ENCODE measurements at regions not wholly inside any gene's neighbourhood (a gene's known extent, or its start where the extent isn't known, plus 50 kb on each side); places are given as distances from the start of the nearest gene placed in this dataset.
A peak's percentile ranks its signal among the peaks of the same experiment; 100 is the strongest.

GRCh38 chr7:37504801-37505200 is 56.1 kb upstream of the ELMO1 start:
- no peak for TF ChIP-seq POLR2AphosphoS5 (IDR thresholded peaks at IDR 0.05; ENCODE audit: insufficient read depth in 1 of 2, low read depth in 1 of 2)
- TF ChIP-seq, protein P1, sequence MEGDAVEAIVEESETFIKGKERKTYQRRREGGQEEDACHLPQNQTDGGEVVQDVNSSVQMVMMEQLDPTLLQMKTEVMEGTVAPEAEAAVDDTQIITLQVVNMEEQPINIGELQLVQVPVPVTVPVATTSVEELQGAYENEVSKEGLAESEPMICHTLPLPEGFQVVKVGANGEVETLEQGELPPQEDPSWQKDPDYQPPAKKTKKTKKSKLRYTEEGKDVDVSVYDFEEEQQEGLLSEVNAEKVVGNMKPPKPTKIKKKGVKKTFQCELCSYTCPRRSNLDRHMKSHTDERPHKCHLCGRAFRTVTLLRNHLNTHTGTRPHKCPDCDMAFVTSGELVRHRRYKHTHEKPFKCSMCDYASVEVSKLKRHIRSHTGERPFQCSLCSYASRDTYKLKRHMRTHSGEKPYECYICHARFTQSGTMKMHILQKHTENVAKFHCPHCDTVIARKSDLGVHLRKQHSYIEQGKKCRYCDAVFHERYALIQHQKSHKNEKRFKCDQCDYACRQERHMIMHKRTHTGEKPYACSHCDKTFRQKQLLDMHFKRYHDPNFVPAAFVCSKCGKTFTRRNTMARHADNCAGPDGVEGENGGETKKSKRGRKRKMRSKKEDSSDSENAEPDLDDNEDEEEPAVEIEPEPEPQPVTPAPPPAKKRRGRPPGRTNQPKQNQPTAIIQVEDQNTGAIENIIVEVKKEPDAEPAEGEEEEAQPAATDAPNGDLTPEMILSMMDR (IDR thresholded peaks at IDR 0.05): no peak
- no peak for TF ChIP-seq POLR2A (IDR thresholded peaks at IDR 0.05)
- DNase-seq (ENCODE audit: extremely low spot score in 2 of 2): no peak
- Histone ChIP-seq H3K9me3 (no peaks in the 10 kb centered on the region), H3K27me3 (no peaks in the 10 kb centered on the region), H3K4me3 (no peak overlapping the region), H3K27ac (no peak overlapping the region), H3K4me1 (no peaks in the 10 kb centered on the region), H3K36me3 (no peaks in the 10 kb centered on the region)
- intact Hi-C loops (cut with DNase I): no loop called here

- Histone ChIP-seq H3K27me3 (no peaks in the 10 kb centered on the region), H3K4me1 (no peaks in the 10 kb centered on the region), H3K9me3 (no peaks in the 10 kb centered on the region), H3K27ac (no peak overlapping the region), H3K4me3 (no peak overlapping the region), H3K36me3 (no peaks in the 10 kb centered on the region)
- DNase-seq (ENCODE audit: extremely low spot score in 2 of 2): no peak
- intact Hi-C loops (cut with DNase I): no loop called here
- TF ChIP-seq, protein P1 (IDR thresholded peaks at IDR 0.05): no peak
- TF ChIP-seq POLR2AphosphoS5 (IDR thresholded peaks at IDR 0.05; ENCODE audit: insufficient read depth in 1 of 2, low read depth in 1 of 2) (no peak), POLR2A (IDR thresholded peaks at IDR 0.05) (no peak)
Observed at GRCh38 chr7:37505750-37506353, 57.2 kb upstream of the ELMO1 start.

DNA sequence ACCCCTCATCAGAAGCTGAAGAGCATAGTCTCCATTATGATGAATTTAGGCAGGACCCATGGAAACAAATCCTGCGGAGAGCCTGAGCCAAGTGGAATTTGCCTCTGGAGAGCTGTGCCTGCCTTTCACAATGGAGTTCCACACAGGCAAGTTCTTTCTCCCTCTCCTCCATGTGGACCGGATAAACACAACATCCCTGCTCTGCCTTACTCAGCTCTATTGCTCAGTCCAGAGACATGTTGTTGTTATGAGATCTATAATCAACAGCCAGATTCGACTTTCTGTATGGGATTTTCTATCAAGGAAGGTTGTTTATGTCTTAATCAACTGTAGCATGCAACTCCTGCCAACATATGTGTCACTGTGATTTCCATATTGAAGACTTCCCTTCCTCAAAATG is 59.5 kb upstream of the ELMO1 start:
- intact Hi-C loops (cut with DNase I): no loop called here
- Histone ChIP-seq H3K27ac (no peak overlapping the region), H3K9me3 (no peaks in the 10 kb centered on the region), H3K27me3 (no peaks in the 10 kb centered on the region), H3K4me1 (no peaks in the 10 kb centered on the region), H3K36me3 (no peaks in the 10 kb centered on the region), H3K4me3 (no peak overlapping the region)
- DNase-seq (ENCODE audit: extremely low spot score in 2 of 2): no peak
- TF ChIP-seq POLR2AphosphoS5 (IDR thresholded peaks at IDR 0.05; ENCODE audit: insufficient read depth in 1 of 2, low read depth in 1 of 2) (no peak), POLR2A (IDR thresholded peaks at IDR 0.05) (no peak)
- TF ChIP-seq, protein P1 (IDR thresholded peaks at IDR 0.05): no peak

GRCh38 chr7:37510043-37510634 is 61.5 kb upstream of the ELMO1 start:
- TF ChIP-seq, protein P1 (IDR thresholded peaks at IDR 0.05): peak in 2 of 3 experiments; percentile 28 to 36
- no peak for TF ChIP-seq POLR2AphosphoS5 (IDR thresholded peaks at IDR 0.05; ENCODE audit: insufficient read depth in 1 of 2, low read depth in 1 of 2)
- intact Hi-C loops (cut with DNase I): no loop called here
- no peak for DNase-seq (ENCODE audit: extremely low spot score in 2 of 2)
- no peak overlapping the region for H3K4me3 ChIP-seq
- no peaks in the 10 kb centered on the region for H3K27me3 ChIP-seq
- no peaks in the 10 kb centered on the region for H3K9me3 ChIP-seq
- no peaks in the 10 kb centered on the region for H3K4me1 ChIP-seq
- no peak overlapping the region for H3K27ac ChIP-seq
- H3K36me3 ChIP-seq: no peaks in the 10 kb centered on the region

DNA sequence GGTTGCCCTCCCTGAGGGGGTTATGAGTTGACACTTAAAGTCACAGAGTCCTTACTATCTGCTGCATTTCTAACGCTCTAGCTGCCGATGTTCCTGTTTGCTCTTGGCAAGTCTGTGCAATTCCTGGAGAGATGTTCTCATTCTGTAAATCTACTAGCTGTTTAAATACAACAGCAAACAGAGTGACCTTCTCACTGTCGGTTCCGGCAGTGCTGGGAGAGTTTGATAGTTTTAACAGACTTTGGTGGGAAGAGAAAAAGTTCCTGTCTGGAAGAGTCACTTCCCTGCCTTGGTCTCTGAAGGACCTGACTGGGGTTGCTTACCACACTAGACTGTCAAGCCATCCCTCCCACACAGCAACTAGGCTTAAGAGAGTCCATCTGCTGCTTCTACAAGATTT is 63.3 kb upstream of the ELMO1 start:
- intact Hi-C loops (cut with DNase I): no loop called here
- no peak for DNase-seq (ENCODE audit: extremely low spot score in 2 of 2)
- TF ChIP-seq POLR2AphosphoS5 (IDR thresholded peaks at IDR 0.05; ENCODE audit: insufficient read depth in 1 of 2, low read depth in 1 of 2) (no peak), POLR2A (IDR thresholded peaks at IDR 0.05) (no peak)
- TF ChIP-seq, protein P1 (IDR thresholded peaks at IDR 0.05): no peak

More for the DNA sequence above, 63.3 kb upstream of the ELMO1 start:
- Histone ChIP-seq H3K36me3 (no peaks in the 10 kb centered on the region), H3K27me3 (no peaks in the 10 kb centered on the region), H3K4me3 (no peak overlapping the region), H3K9me3 (no peaks in the 10 kb centered on the region), H3K27ac (no peak overlapping the region), H3K4me1 (no peaks in the 10 kb centered on the region)

Measured in vagina (tissue), 2 donors.